GM19324 (cell line): ENCODE measurements at regions not wholly inside any gene's neighbourhood (a gene's known extent, or its start where the extent isn't known, plus 50 kb on each side); places are given as distances from the start of the nearest gene placed in this dataset.
"Not testable (repeated sequence)": the region's sequence is repeated elsewhere in the genome, so short reads cannot be mapped to it uniquely, and the experiment has no call there.

Experiments used
- ATAC-seq: cut with Tn5 transposase; IDR thresholded peaks from one replicate; pipeline ENCODE4 v1.9.1; 2021; ENCODE audit warnings: mild to moderate bottlenecking, moderate library complexity; ENCODE audit not compliant: unreplicated experiment, low FRiP score

DNA sequence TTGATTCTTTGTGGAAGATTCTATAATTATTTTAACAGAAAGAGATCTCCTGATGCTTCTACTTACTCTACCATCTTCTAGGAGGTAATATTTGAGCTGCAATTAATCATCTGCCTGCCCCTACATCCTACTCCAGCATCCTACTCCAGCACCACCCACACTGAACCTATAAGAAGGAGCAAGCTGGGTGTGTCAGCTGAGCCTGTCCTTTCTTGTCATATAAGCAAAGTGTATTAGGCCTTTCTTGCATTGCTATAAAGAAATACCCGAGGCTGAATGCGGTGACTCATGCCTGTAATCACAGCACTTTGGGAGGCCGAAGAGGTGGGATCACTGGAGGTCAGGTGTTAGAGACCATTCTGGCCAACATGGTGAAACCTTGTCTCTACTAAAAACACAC, 84.2 kb upstream of the ARG1 start:
- no peak for ATAC-seq

DNA sequence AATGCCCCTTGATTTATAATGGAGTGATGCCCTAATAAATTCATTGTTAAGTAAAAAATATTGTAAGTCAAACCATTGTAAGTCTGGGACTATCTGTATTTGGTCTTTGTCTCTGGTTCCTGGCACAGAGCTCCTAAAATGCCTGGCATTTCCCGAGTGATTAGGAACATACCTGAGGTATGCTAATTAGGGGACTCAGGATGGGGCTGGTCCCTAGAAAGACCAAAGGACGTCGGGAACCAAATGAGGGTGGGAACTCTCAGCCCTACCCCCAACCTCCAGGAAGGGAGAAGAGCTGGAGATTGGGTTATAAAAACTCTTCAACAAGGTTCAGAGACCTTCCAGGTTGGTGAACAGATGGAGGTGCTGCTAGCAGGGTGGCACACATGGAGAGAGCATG, 82.6 kb upstream of the ARG1 start:
- ATAC-seq = no peak

DNA sequence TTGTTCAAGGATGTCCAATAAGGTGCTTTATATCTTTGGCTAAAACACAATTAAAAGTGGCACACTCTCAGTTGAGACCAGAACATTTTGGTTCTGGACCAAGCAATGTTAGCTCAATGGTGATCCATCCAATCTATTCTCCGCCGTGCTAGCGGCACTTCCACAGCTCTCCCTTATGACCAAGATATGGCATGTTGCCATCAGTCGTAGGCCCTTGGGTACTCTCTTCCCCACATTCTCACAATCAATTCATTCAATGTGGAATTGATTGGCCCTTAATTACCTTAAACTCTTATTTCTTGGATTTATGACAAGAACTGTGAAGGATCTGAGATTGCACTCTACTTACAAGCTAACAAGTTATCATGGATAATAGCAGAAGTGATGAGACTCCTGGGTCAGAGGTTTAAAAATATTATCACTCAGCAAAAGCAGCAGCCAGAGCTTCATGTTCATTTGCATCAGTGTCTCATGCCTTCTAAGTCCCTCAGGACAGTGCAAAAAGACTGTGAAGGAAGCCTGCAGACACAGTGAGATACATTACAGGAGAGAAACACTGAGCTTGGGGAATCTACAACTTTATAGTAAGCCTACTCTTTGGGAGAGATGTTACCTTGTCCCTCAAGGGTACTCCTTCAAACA, 80.0 kb upstream of the ARG1 start:
- ATAC-seq = no peak

DNA sequence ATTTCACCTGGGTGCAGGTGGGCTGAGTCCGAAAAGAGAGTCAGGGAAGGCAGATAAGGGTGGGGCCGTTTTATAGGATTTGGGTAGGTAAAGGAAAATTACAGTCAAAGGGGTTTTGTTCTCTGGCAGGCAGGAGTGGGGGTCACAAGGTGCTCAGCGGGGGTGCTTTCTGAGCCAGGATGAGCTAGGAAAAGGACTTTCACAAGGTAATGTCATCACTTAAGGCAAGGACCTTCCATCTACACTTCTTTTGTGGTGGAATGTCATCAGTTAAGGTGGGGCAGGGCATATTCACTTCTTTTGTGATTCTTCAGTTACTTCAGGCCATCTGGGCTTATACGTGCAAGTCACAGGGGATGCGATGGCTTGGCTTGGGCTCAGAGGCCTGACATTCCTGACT, 68.6 kb upstream of the ARG1 start:
- not testable (repeated sequence) for ATAC-seq

DNA sequence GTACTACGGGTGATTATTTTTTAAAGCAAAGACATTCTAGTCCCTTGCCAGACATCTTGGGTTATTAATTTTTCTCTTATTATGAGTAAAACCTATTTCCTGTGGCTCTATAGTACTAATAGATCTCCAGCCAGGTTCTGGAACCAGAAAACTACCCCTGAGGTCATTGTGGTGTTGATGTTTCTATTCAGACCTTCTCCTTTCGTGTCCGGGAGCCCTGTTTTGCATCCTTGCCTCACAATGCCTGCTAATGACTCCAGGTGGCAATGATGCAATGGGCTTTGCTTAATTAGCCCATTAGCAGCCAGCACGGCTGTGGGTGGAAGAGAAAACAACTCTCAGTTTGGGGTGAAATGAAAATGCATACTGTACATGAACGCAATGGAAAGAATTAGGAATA, 62.9 kb upstream of the ARG1 start:
- ATAC-seq = peak; percentile 95

DNA sequence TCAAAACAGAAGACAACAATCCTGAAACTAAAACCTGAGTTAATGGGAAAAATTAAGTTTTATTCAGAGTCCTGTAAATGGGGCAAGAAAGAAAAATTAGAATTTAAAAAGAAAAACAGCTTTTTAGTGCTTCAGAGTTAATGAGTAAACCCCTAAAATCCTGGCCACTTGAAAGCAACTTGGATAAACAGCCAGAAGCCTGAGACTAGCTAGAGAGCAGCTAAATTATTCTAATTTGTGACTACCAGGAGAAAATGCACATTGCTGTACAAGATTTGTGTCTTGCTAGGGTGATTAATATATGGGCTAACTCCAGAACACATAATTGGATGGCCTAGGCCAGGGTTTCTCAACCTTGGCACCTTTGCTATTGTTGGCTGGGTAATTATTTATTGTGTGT, 62.4 kb upstream of the ARG1 start:
- ATAC-seq = no peak

DNA sequence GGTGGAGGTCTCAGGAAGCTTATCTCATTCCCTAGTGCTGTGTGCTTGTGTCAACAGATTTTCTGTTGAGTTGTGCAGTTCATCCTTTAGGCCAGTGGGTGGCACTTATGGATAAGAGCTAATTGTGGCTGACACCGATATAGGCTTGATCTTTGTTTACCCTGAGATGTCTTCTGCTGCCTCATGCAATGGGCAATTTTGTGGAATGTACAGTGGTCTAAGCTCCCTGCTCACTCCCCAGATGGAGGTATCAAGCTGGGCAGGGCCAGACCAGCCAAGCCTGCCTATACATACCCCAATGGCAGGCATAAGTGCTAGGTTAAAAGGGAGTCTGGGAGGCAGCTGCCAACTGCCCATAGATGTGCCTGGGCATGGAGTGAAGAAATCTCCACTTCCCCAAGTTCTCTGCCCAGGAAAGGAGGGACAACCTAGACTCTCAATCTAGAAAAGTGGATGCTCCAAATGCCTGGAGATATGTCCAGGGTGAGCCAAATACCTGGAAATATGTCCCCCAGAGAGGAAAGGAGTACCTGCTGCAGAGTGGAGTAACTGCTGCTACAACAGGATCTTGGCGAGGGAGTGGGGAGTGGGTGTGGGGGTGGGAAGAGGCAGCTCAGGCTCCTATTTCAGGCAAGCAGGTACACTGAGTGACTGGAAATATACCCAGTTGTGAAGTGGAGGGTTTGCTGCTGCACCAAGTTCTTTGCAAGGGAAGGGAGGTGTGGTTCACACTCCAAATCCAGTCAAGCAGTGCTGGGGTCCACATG, 53.2 kb upstream of the ARG1 start:
- ATAC-seq = peak; percentile 92
